K562 (cell line): ENCODE measurements at regions not wholly inside any gene's neighbourhood (a gene's known extent, or its start where the extent isn't known, plus 50 kb on each side); places are given as distances from the start of the nearest gene placed in this dataset.

ENCODE experiments used
- ATAC-seq: fragments of 200-7000 bp; cut with Tn5 transposase; 3 replicates; pipeline ENCODE4 v1.9.1; 2020; ENCODE audit warnings: moderate library complexity
- BruUV-seq: library from RNA; stranded (reverse); fragments of 400-500 nt; replicated peaks from 2 replicates; lab custom pipeline; 2021; lab: Mats Ljungman, UMichigan
- CTCF ChIA-PET: fragments of 300-600 bp; formaldehyde crosslinking; extraction: SDS; loops from one replicate; lab custom pipeline; 2021; ENCODE audit warnings: low intra/inter-chr PET ratio; lab: Yijun Ruan, JAX
- POLR2A ChIA-PET: fragments of 300-600, 350-650 bp; sonication (Branson Sonifier 250); formaldehyde crosslinking; extraction: SDS; loops from one replicate; lab custom pipeline; 2021; ENCODE audit warnings: antibody characterized with exemption, inconsistent platforms; lab: Yijun Ruan, JAX
- DNase-seq, 4 experiments: peaks; one replicate each; pipeline versions ENCODE4 v3.0.0 to v3.0.0-alpha.2; 2011 to 2018; ENCODE audit warnings: low spot score in 3 of 4, mixed read lengths in 3 of 4; ENCODE audit errors: extremely low read depth in 1 of 4
- FAIRE-seq: peaks from 2 replicates; lab custom pipeline; 2011; peaks lifted over from hg19 to GRCh38; lab: Jason Lieb, UNC
- H2AFZ ChIP-seq: 2 replicates; pipeline ENCODE4 v1.6.0; 2011; ENCODE audit warnings: low read depth, low read length, control low read depth, inconsistent platforms
- H3K27ac ChIP-seq: fragments of 200-600 bp; 3 replicates; pipeline ENCODE4 v1.8.0; 2011; ENCODE audit warnings: low read depth, mild to moderate bottlenecking, control low read depth, inconsistent platforms, low read length, moderate library complexity, mixed read lengths; ENCODE audit errors: extremely low read depth
- H3K27me3 ChIP-seq, 2 experiments: fragments of 300-600 bp in 1 of 2; 2 replicates in 1 of 2; 3 replicates in 1 of 2; pipeline versions ENCODE4 v1.6.0 to v1.8.0; 2011; ENCODE audit warnings: inconsistent platforms in 2 of 2, low read length in 2 of 2, mild to moderate bottlenecking in 1 of 2, mixed read lengths in 1 of 2, moderate library complexity in 1 of 2; ENCODE audit not compliant: control insufficient read depth in 2 of 2, insufficient read depth in 2 of 2
- H3K36me3 ChIP-seq: fragments of 300-600 bp; 3 replicates; pipeline ENCODE4 v1.8.0; 2011; ENCODE audit warnings: mild to moderate bottlenecking, low read length, inconsistent platforms; ENCODE audit not compliant: control insufficient read depth, insufficient read depth
- H3K4me1 ChIP-seq, 2 experiments: fragments of 200-600 bp in 1 of 2; replicated peaks in 1 of 2; 2 replicates in 1 of 2; 3 replicates in 1 of 2; pipeline versions ENCODE4 v1.5.1 to v1.8.0; 2011; ENCODE audit warnings: inconsistent platforms in 2 of 2, low read length in 2 of 2, mild to moderate bottlenecking in 1 of 2, mixed read lengths in 1 of 2, moderate library complexity in 1 of 2; ENCODE audit not compliant: control insufficient read depth in 2 of 2, insufficient read depth in 2 of 2
- H3K4me2 ChIP-seq: 2 replicates; pipeline ENCODE4 v1.6.1; 2011; ENCODE audit warnings: low read length, control low read depth, inconsistent platforms, mixed read lengths; ENCODE audit not compliant: insufficient read depth
- H3K4me3 ChIP-seq: fragments of 200-600 bp; sonication (generic), shearing (Covaris generic); 2 replicates; pipeline ENCODE4 v1.5.1; 2016; ENCODE audit warnings: control low read depth, inconsistent platforms
- H3K79me2 ChIP-seq: fragments of 200-600 bp; 3 replicates; pipeline ENCODE4 v1.8.0; 2011; ENCODE audit warnings: low read length, inconsistent platforms; ENCODE audit not compliant: control insufficient read depth, insufficient read depth
- H3K9ac ChIP-seq, 2 experiments: 2 replicates each; pipeline versions ENCODE4 v1.6.0 to v1.6.1; 2011; ENCODE audit warnings: low read depth in 2 of 2, low read length in 2 of 2, control low read depth in 1 of 2, inconsistent platforms in 1 of 2, mild to moderate bottlenecking in 1 of 2, mixed read lengths in 1 of 2; ENCODE audit not compliant: insufficient read depth in 1 of 2
- H3K9me1 ChIP-seq: one replicate; pipeline ENCODE4 v1.6.0; 2011; ENCODE audit warnings: inconsistent platforms, mild to moderate bottlenecking, low read length, moderate library complexity; ENCODE audit not compliant: control insufficient read depth, insufficient read depth
- H3K9me3 ChIP-seq: replicated peaks from 2 replicates; pipeline ENCODE4 v1.5.1; 2011; ENCODE audit warnings: low read depth, low read length, inconsistent platforms; ENCODE audit not compliant: control insufficient read depth, insufficient read depth
- H4K20me1 ChIP-seq: replicated peaks from 2 replicates; pipeline ENCODE4 v1.6.1; 2011; ENCODE audit warnings: low read length, inconsistent platforms, mixed read lengths; ENCODE audit not compliant: control insufficient read depth, insufficient read depth
- DNMT1 ChIP-seq: fragments of 450-650 bp; IDR thresholded peaks from 2 replicates; pipeline ENCODE4 v1.6.1; 2016; ENCODE audit warnings: antibody characterized with exemption, mild to moderate bottlenecking
- FOXJ3 ChIP-seq: sonication (generic); formaldehyde crosslinking; IDR thresholded peaks from 2 replicates; pipeline ENCODE4 v1.4.0; 2020; ENCODE audit warnings: mild to moderate bottlenecking, missing genetic modification reagents
- FOXK1 ChIP-seq: sonication (generic); formaldehyde crosslinking; IDR thresholded peaks from 2 replicates; pipeline ENCODE4 v1.8.0; 2022; ENCODE audit warnings: missing genetic modification reagents, mild to moderate bottlenecking, borderline replicate concordance
- FOXP4 ChIP-seq: sonication (generic); formaldehyde crosslinking; IDR thresholded peaks from 2 replicates; pipeline ENCODE4 v1.8.0; 2022; ENCODE audit warnings: mild to moderate bottlenecking, missing genetic modification reagents, borderline replicate concordance
- KAT7 ChIP-seq: sonication (generic); formaldehyde crosslinking; IDR thresholded peaks from 2 replicates; pipeline ENCODE4 v1.8.0; 2022; ENCODE audit warnings: missing genetic modification reagents, mild to moderate bottlenecking, borderline replicate concordance
- KDM1A ChIP-seq, 2 experiments: fragments of 450-650 bp; IDR thresholded peaks; 2 replicates each; pipeline ENCODE4 v1.6.1; 2016; ENCODE audit warnings: mild to moderate bottlenecking in 2 of 2
- TCF7 ChIP-seq: sonication (generic); IDR thresholded peaks from 2 replicates; pipeline ENCODE4 v1.6.1; 2016; ENCODE audit warnings: antibody characterized with exemption, borderline replicate concordance
- TSHZ1 ChIP-seq: fragments of 250-450 bp; sonication (Bioruptor Pico); IDR thresholded peaks from 2 replicates; pipeline ENCODE4 v1.4.0; 2020; ENCODE audit warnings: mild to moderate bottlenecking, moderate library complexity
- ZNF41 ChIP-seq: fragments of 250-450 bp; sonication (Bioruptor Pico); conservative IDR thresholded peaks from 2 replicates; pipeline ENCODE4 v1.4.0; 2020; ENCODE audit warnings: mild to moderate bottlenecking
- WGBS: fragments of 100-300 bp; shearing (Covaris generic); methylation state at CpG from one replicate; pipeline ENCODE4 v1.1.6; 2016; ENCODE audit warnings: low coverage, mixed read lengths; ENCODE audit not compliant: insufficient coverage; ENCODE audit errors: missing lambda C conversion rate; 5-methylcytosine and 5-hydroxymethylcytosine counted together
- in situ Hi-C: fragments of 300-500 bp; cut with MboI; formaldehyde crosslinking; loops from 4 replicates; pipeline ENCODE4 v1.15.0; 2018; ENCODE audit warnings: inconsistent platforms, mixed read lengths
- intact Hi-C: fragments of 100-400 bp; cut with micrococcal nuclease; formaldehyde crosslinking; loops from 2 replicates; pipeline ENCODE4 v1.14.2; 2022

DNA sequence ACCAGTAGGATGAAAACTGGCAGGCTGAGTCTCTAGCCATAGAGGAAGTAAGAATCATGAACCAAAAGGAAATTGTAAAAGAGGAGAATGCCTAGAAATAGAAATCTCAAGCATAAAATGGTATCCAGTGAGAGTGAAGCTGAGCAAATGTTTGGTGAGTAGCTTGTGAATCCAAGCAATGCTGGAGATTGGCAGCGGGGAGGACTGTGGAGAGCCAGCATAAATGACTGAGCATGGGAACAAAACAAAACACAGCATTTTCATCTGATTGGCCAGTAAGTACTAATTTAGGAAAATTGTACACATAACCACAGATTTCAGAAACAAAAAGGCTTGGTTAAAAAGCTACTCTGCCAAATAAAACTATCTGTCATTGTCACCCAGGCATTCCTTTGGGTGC lies 390.0 kb downstream of the STK39 start:
- Histone ChIP-seq H3K27me3 (no peaks in the 10 kb centered on the region), H4K20me1 (no peaks in the 10 kb centered on the region), H3K9ac (no peak overlapping the region), H3K36me3 (peaks cover 95% of the 10 kb centered on the region), H3K4me2 (no peak overlapping the region), H3K79me2 (no peaks in the 10 kb centered on the region), H3K4me3 (no peak overlapping the region), H2AFZ (no peak overlapping the region), H3K4me1 (no peaks in the 10 kb centered on the region), H3K9me1 (no peaks in the 10 kb centered on the region), H3K9me3 (no peaks in the 10 kb centered on the region), H3K27ac (no peak overlapping the region)
- CTCF ChIA-PET, result no interaction called here
- TF ChIP-seq FOXK1 (no peak), FOXJ3 (CRISPR knock-in tag) (no peak), DNMT1 (no peak), TSHZ1 (CRISPR knock-in tag) (no peak), KAT7 (no peak), ZNF41 (CRISPR knock-in tag) (no peak), FOXP4 (no peak), KDM1A (IDR thresholded peaks at IDR 0.05) (no peak), TCF7 (no peak)
- FAIRE-seq (no peak), DNase-seq (no peak), ATAC-seq (no peak)
- in situ Hi-C loops, result no loop called here
- intact Hi-C loops, result no loop called here
- POLR2A ChIA-PET, result interaction anchor here (1.1 kb wide), 2 partner anchors 82 to 84 kb away, joined by 3 read pairs; no protein-coding TSS in a partner anchor
- BruUV-seq, result no TSS peak
- 30% methylated on average over 1 of the region's 1 CpG for WGBS
